Breast epithelium (tissue), 4 donors: ENCODE measurements at regions not wholly inside any gene's neighbourhood (a gene's known extent, or its start where the extent isn't known, plus 50 kb on each side); places are given as distances from the start of the nearest gene placed in this dataset.

ENCODE experiments used
- DNase-seq, 2 donors: peaks; one replicate each; pipeline ENCODE4 v3.0.0-alpha.2; 2019; ENCODE audit warnings: low spot score in 2 of 2
- H3K27ac ChIP-seq, 2 donors: fragments of 200-600 bp; sonication (generic) in 1 of 2; one replicate each; pipeline ENCODE4 v1.5.1; 2016 to 2019; ENCODE audit warnings: mild to moderate bottlenecking in 1 of 2
- H3K27me3 ChIP-seq, 2 donors: fragments of 200-600 bp; sonication (generic) in 1 of 2; one replicate each; pipeline versions ENCODE4 v1.5.1 to v1.6.0; 2017 to 2019; ENCODE audit warnings: control low read depth in 1 of 2, mild to moderate bottlenecking in 1 of 2
- H3K36me3 ChIP-seq: fragments of 200-600 bp; one replicate; pipeline ENCODE4 v1.5.1; 2019
- H3K4me1 ChIP-seq, 2 donors: fragments of 200-600 bp; sonication (generic); one replicate each; pipeline ENCODE4 v1.5.1; 2016 to 2019; ENCODE audit warnings: control low read depth in 1 of 2
- H3K4me3 ChIP-seq, 3 donors: fragments of 200-600 bp; sonication (generic); 1 replicate in 2 of 3; 2 replicates in 1 of 3; pipeline ENCODE4 v1.5.1; 2016 to 2019; ENCODE audit warnings: mild to moderate bottlenecking in 3 of 3, moderate library complexity in 2 of 3
- H3K9me3 ChIP-seq, 2 donors: fragments of 200-600 bp; sonication (generic) in 1 of 2; one replicate each; pipeline ENCODE4 v1.5.1; 2016 to 2019; ENCODE audit warnings: control low read depth in 1 of 2
- CTCF ChIP-seq, 3 donors: fragments of 450-650 bp; IDR thresholded peaks; one replicate each; pipeline ENCODE4 v1.5.1; 2016 to 2017; ENCODE audit warnings: antibody characterized with exemption in 3 of 3, mild to moderate bottlenecking in 3 of 3, moderate library complexity in 3 of 3
- POLR2A ChIP-seq: fragments of 450-650 bp; IDR thresholded peaks from one replicate; pipeline ENCODE4 v1.6.1; 2016; ENCODE audit warnings: antibody characterized with exemption, mild to moderate bottlenecking, moderate library complexity
- POLR2AphosphoS5 ChIP-seq, 3 donors: sonication (generic); formaldehyde crosslinking; IDR thresholded peaks; one replicate each; pipeline ENCODE4 v1.6.1; 2017; ENCODE audit warnings: antibody characterized with exemption in 3 of 3
- intact Hi-C: fragments of 100-400 bp; cut with DNase I; formaldehyde crosslinking; loops from one replicate; pipeline ENCODE4 v1.15.1; 2023; ENCODE audit warnings: low total_unique reads

GRCh38 chr1:113192980-113193379 is 120.0 kb downstream of the LRIG2 start:
- Histone ChIP-seq H3K4me1 (no peaks in the 10 kb centered on the region), H3K4me3 (no peak overlapping the region), H3K27me3 (no peaks in the 10 kb centered on the region), H3K36me3 (no peaks in the 10 kb centered on the region), H3K9me3 (no peaks in the 10 kb centered on the region), H3K27ac (no peak overlapping the region)
- no peak for DNase-seq
- TF ChIP-seq CTCF (IDR thresholded peaks at IDR 0.05) (no peak), POLR2A (no peak), POLR2AphosphoS5 (IDR thresholded peaks at IDR 0.05) (no peak)
- intact Hi-C loops, result no loop called here

- TF ChIP-seq POLR2AphosphoS5 (IDR thresholded peaks at IDR 0.05) (no peak), CTCF (IDR thresholded peaks at IDR 0.05) (no peak), POLR2A (no peak)
- intact Hi-C loops, result no loop called here
Measured at GRCh38 chr1:113194846-113195830, 122.1 kb downstream of the LRIG2 start.

DNA sequence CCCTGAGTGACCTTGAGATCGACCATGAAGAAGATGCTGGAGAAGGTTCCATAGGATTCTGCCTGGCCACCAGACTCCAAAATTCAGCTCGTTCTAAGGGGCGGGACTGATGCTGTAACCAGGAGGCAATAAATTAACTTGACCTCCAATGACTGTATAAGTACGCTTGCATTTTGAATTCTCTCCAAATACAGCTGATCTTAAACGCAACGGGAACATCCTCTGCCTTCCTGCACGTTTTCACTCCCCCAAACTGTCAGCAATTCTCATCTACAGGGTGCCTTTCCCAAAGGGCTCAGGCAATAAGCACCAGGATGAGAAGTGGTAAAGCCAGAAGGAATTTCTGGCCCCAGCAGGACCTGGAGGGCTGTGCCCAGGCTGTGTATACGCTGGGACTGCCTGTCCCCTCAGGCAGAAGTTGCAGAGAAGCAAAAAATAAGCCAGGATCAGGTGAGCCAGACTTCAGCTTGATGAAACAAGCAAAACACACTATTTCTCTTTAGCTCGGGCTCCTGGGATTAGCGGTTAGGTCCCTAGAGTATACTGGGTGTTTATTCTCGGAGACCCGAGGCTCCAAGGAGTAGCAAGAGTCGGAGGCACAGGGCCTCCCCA is 124.8 kb downstream of the LRIG2 start:
- intact Hi-C loops, result no loop called here
- TF ChIP-seq POLR2A (no peak), POLR2AphosphoS5 (IDR thresholded peaks at IDR 0.05) (no peak), CTCF (IDR thresholded peaks at IDR 0.05) (no peak)
- no peak overlapping the region for H3K27ac ChIP-seq
- no peaks in the 10 kb centered on the region for H3K4me1 ChIP-seq
- no peaks in the 10 kb centered on the region for H3K27me3 ChIP-seq
- H3K36me3 ChIP-seq, result no peaks in the 10 kb centered on the region
- DNase-seq, result no peak
- no peak overlapping the region for H3K4me3 ChIP-seq
- no peaks in the 10 kb centered on the region for H3K9me3 ChIP-seq

More at GRCh38 chr1:113194846-113195830, 122.1 kb downstream of the LRIG2 start:
- Histone ChIP-seq H3K27ac (no peak overlapping the region), H3K36me3 (no peaks in the 10 kb centered on the region), H3K4me3 (no peak overlapping the region), H3K9me3 (no peaks in the 10 kb centered on the region), H3K4me1 (no peaks in the 10 kb centered on the region), H3K27me3 (no peaks in the 10 kb centered on the region)
- DNase-seq, result no peak

DNA sequence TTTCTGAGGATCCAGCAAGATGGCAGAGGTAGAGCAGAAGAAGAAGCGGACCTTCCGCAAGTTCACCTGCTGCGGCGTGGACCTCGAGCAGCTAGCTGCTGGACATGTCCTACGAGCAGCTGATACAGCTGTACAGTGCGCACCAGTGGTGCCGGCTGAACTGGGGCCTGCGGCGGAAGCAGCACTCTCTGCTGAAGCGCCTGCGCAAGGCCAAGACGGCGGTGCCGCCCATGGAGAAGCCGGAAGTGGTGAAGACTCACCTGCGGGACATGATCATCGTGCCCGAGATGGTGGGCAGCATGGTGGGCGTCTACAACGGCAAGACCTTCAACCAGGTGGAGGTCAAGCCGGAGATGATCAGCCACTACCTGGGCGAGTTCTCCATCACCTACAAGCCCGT is 125.8 kb downstream of the LRIG2 start:
- no peak overlapping the region for H3K27ac ChIP-seq
- no peak for DNase-seq
- no peaks in the 10 kb centered on the region for H3K27me3 ChIP-seq
- H3K36me3 ChIP-seq, result no peaks in the 10 kb centered on the region
- H3K9me3 ChIP-seq, result no peaks in the 10 kb centered on the region
- TF ChIP-seq CTCF (IDR thresholded peaks at IDR 0.05), result no peak
- H3K4me3 ChIP-seq, result no peak overlapping the region
- no peaks in the 10 kb centered on the region for H3K4me1 ChIP-seq
- intact Hi-C loops, result no loop called here

GRCh38 chr1:113199760-113200455 is 126.9 kb downstream of the LRIG2 start:
- TF ChIP-seq CTCF (IDR thresholded peaks at IDR 0.05), result no peak
- no peaks in the 10 kb centered on the region for H3K9me3 ChIP-seq
- H3K27ac ChIP-seq, result no peak overlapping the region
- no peaks in the 10 kb centered on the region for H3K4me1 ChIP-seq
- H3K4me3 ChIP-seq, result no peak overlapping the region
- intact Hi-C loops, result no loop called here
- no peaks in the 10 kb centered on the region for H3K27me3 ChIP-seq
- H3K36me3 ChIP-seq, result no peaks in the 10 kb centered on the region
- DNase-seq, result no peak
